Stomach (tissue), 4 donors: ENCODE measurements at regions not wholly inside any gene's neighbourhood (a gene's known extent, or its start where the extent isn't known, plus 50 kb on each side); places are given as distances from the start of the nearest gene placed in this dataset.

ENCODE experiments used
- POLR2A ChIP-seq, 4 donors: fragments of 450-650 bp; IDR thresholded peaks; one replicate each; pipeline ENCODE4 v1.6.1; 2016; ENCODE audit warnings: antibody characterized with exemption in 4 of 4, control low read depth in 2 of 4, mild to moderate bottlenecking in 1 of 4, moderate library complexity in 1 of 4
- POLR2AphosphoS5 ChIP-seq, 3 donors: sonication (generic); formaldehyde crosslinking; IDR thresholded peaks; one replicate each; pipeline ENCODE4 v1.6.1; 2016; ENCODE audit warnings: antibody characterized with exemption in 3 of 3
- TF ChIP-seq, protein P1 (sequence below), 7 experiments: fragments of 450-650 bp in 4 of 7; fragments of 200-600 bp in 3 of 7; sonication (generic) in 3 of 7; IDR thresholded peaks; one replicate each; pipeline ENCODE4 v1.5.1; 2016 to 2019; ENCODE audit warnings: antibody characterized with exemption in 7 of 7, control low read depth in 2 of 7, mild to moderate bottlenecking in 1 of 7

DNA sequence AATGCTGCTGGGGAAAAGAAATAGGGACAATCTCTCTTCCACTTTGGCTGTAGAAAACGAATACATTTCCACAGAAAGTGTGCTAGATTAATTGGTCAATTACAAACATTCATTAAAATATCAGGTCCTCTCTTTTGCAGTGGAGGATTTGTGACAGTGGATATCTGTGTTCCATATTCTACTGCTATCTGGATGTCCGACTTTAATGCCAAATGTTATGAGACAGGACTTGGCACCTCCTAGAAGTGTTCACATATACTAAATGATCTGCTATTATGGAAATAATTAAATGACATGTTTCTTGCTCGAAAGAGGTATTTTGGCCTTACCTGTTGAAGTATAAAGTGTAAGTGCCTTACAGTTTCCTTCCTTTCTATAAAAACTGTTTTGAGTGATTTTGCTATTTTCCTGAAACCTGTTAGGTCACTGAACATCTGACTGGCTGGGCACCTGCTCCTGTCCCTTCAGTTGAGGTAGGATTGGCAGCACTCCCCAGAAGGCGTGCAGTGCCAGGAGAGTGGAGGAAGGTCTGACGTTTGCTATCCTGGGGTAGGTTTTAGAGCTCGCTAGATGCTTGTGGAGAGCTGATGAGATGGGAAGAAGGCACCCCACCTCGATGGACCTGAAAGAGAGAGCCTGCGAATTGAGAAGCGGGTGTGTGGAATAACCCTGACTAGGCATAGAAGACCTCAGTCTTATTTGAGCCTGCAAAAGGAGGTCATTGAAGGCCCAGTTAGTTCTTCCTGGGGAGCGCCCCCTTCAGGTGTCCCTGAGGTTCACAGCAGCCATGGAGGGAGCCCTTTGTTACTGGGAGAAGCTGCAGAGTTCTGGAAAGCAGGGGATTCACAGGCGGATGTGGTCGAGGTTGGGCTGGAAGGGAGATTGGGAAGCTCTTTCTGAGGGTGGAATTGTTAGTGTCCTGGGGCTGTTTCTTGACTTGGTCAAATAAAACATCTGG, 159.4 kb upstream of the ZNF267 start:
- TF ChIP-seq, protein P1, sequence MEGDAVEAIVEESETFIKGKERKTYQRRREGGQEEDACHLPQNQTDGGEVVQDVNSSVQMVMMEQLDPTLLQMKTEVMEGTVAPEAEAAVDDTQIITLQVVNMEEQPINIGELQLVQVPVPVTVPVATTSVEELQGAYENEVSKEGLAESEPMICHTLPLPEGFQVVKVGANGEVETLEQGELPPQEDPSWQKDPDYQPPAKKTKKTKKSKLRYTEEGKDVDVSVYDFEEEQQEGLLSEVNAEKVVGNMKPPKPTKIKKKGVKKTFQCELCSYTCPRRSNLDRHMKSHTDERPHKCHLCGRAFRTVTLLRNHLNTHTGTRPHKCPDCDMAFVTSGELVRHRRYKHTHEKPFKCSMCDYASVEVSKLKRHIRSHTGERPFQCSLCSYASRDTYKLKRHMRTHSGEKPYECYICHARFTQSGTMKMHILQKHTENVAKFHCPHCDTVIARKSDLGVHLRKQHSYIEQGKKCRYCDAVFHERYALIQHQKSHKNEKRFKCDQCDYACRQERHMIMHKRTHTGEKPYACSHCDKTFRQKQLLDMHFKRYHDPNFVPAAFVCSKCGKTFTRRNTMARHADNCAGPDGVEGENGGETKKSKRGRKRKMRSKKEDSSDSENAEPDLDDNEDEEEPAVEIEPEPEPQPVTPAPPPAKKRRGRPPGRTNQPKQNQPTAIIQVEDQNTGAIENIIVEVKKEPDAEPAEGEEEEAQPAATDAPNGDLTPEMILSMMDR (IDR thresholded peaks at IDR 0.05) = no peak
- no peak for TF ChIP-seq POLR2A (IDR thresholded peaks at IDR 0.05)
- TF ChIP-seq POLR2AphosphoS5 (IDR thresholded peaks at IDR 0.05) = no peak
